H9 (cell line): ENCODE measurements at regions not wholly inside any gene's neighbourhood (a gene's known extent, or its start where the extent isn't known, plus 50 kb on each side); places are given as distances from the start of the nearest gene placed in this dataset.

Experiments
- DNase-seq: peaks from one replicate; pipeline ENCODE4 v3.0.0-alpha.2; 2017
- H2AFZ ChIP-seq: one replicate; pipeline ENCODE4 v1.6.1; 2013; ENCODE audit warnings: mild to moderate bottlenecking, low read length, control low read depth, moderate library complexity
- H2AK5ac ChIP-seq: 2 replicates; pipeline ENCODE4 v1.6.1; 2013; ENCODE audit warnings: low read length, control low read depth, mixed read lengths; ENCODE audit not compliant: insufficient read length
- H2BK120ac ChIP-seq: one replicate; pipeline ENCODE4 v1.6.1; 2013; ENCODE audit warnings: low read depth, mild to moderate bottlenecking, low read length, control low read depth, inconsistent platforms; ENCODE audit not compliant: poor library complexity, severe bottlenecking
- H2BK12ac ChIP-seq: 2 replicates; pipeline ENCODE4 v1.6.1; 2013; ENCODE audit warnings: low read length, control low read depth, mixed read lengths, low read depth; ENCODE audit not compliant: insufficient read length
- H2BK15ac ChIP-seq: 2 replicates; pipeline ENCODE4 v1.6.1; 2013; ENCODE audit warnings: low read depth, low read length, control low read depth
- H2BK20ac ChIP-seq: one replicate; pipeline ENCODE4 v1.6.1; 2013; ENCODE audit warnings: low read depth, mild to moderate bottlenecking, low read length, control low read depth, inconsistent platforms; ENCODE audit not compliant: poor library complexity, severe bottlenecking
- H2BK5ac ChIP-seq: 2 replicates; pipeline ENCODE4 v1.6.1; 2013; ENCODE audit warnings: low read length, control low read depth, mixed read lengths; ENCODE audit not compliant: insufficient read length
- H3K14ac ChIP-seq: 2 replicates; pipeline ENCODE4 v1.6.1; 2013; ENCODE audit warnings: low read length, control low read depth; ENCODE audit not compliant: insufficient read depth
- H3K18ac ChIP-seq: 2 replicates; pipeline ENCODE4 v1.6.1; 2013; ENCODE audit warnings: low read depth, mild to moderate bottlenecking, mixed read lengths, low read length, control low read depth; ENCODE audit not compliant: insufficient read length
- H3K23ac ChIP-seq: 2 replicates; pipeline ENCODE4 v1.6.1; 2013; ENCODE audit warnings: low read length, control low read depth, mixed read lengths, low read depth; ENCODE audit not compliant: insufficient read length
- H3K23me2 ChIP-seq: 2 replicates; pipeline ENCODE4 v1.6.1; 2013; ENCODE audit warnings: low read depth, mild to moderate bottlenecking, mixed read lengths, low read length, control low read depth; ENCODE audit not compliant: insufficient read length, poor library complexity, severe bottlenecking
- H3K27ac ChIP-seq: 2 replicates; pipeline ENCODE4 v1.5.1; 2013; ENCODE audit warnings: low read length, control low read depth, mixed read lengths, low read depth; ENCODE audit not compliant: insufficient read length
- H3K27me3 ChIP-seq: 2 replicates; pipeline ENCODE4 v1.6.1; 2013; ENCODE audit warnings: low read length, control low read depth, inconsistent platforms; ENCODE audit not compliant: insufficient read depth
- H3K4ac ChIP-seq: 2 replicates; pipeline ENCODE4 v1.6.1; 2013; ENCODE audit warnings: low read depth, mild to moderate bottlenecking, control low read depth, inconsistent platforms, low read length, moderate library complexity
- H3K4me1 ChIP-seq: 2 replicates; pipeline ENCODE4 v1.6.1; 2013; ENCODE audit warnings: low read length, control low read depth, inconsistent platforms; ENCODE audit not compliant: insufficient read depth
- H3K4me2 ChIP-seq: 2 replicates; pipeline ENCODE4 v1.6.1; 2013; ENCODE audit warnings: low read length, control low read depth, mixed read lengths; ENCODE audit not compliant: insufficient read length, insufficient read depth
- H3K56ac ChIP-seq: 2 replicates; pipeline ENCODE4 v1.6.1; 2013; ENCODE audit warnings: low read depth, mild to moderate bottlenecking, mixed read lengths, low read length, control low read depth; ENCODE audit not compliant: insufficient read length
- H3K79me1 ChIP-seq: 2 replicates; pipeline ENCODE4 v1.6.1; 2013; ENCODE audit warnings: low read depth, mild to moderate bottlenecking, moderate library complexity, low read length, control low read depth, inconsistent platforms; ENCODE audit not compliant: insufficient read depth, poor library complexity, severe bottlenecking
- H3K79me2 ChIP-seq: 2 replicates; pipeline ENCODE4 v1.6.1; 2013; ENCODE audit warnings: low read length, control low read depth, inconsistent platforms; ENCODE audit not compliant: insufficient read depth
- H3K9ac ChIP-seq: 2 replicates; pipeline ENCODE4 v1.6.1; 2013; ENCODE audit warnings: low read length, control low read depth, mixed read lengths; ENCODE audit not compliant: insufficient read length; ENCODE audit errors: extremely low read depth
- H3K9me3 ChIP-seq: one replicate; pipeline ENCODE4 v1.6.1; 2013; ENCODE audit warnings: low read depth, low read length, inconsistent platforms; ENCODE audit not compliant: control insufficient read depth
- H3T11ph ChIP-seq: one replicate; pipeline ENCODE4 v1.6.1; 2013; ENCODE audit warnings: mild to moderate bottlenecking, low read length, control low read depth, inconsistent platforms
- H4K20me1 ChIP-seq: one replicate; pipeline ENCODE4 v1.6.1; 2013; ENCODE audit not compliant: control insufficient read depth, insufficient read length, insufficient read depth
- H4K5ac ChIP-seq: 2 replicates; pipeline ENCODE4 v1.6.1; 2013; ENCODE audit warnings: low read depth, mild to moderate bottlenecking, mixed read lengths, low read length, control low read depth; ENCODE audit not compliant: insufficient read length
- H4K8ac ChIP-seq: replicated peaks from 2 replicates; pipeline ENCODE4 v1.6.1; 2013; ENCODE audit warnings: low read length, control low read depth, mixed read lengths, low read depth; ENCODE audit not compliant: insufficient read length
- H4K91ac ChIP-seq: 2 replicates; pipeline ENCODE4 v1.6.1; 2013; ENCODE audit warnings: low read depth, mild to moderate bottlenecking, moderate library complexity, mixed read lengths, low read length, control low read depth; ENCODE audit not compliant: insufficient read length
- H3K27ac Mint-ChIP-seq, 3 experiments: 2 replicates in 2 of 3; 3 replicates in 1 of 3; pipeline ENCODE4 v1.8.0; 2020 to 2021; ENCODE audit warnings: mixed read lengths in 3 of 3, mild to moderate bottlenecking in 1 of 3, moderate library complexity in 1 of 3
- H3K27me3 Mint-ChIP-seq: 2 replicates; pipeline ENCODE4 v1.8.0; 2021; ENCODE audit warnings: low read depth, mild to moderate bottlenecking, moderate library complexity, mixed read lengths
- H3K36me3 Mint-ChIP-seq, 3 experiments: 2 replicates in 2 of 3; 3 replicates in 1 of 3; pipeline ENCODE4 v1.8.0; 2020 to 2021; ENCODE audit warnings: low read depth in 3 of 3, mixed read lengths in 3 of 3; ENCODE audit not compliant: insufficient read depth in 1 of 3
- H3K4me1 Mint-ChIP-seq, 2 experiments: 2 replicates each; pipeline ENCODE4 v1.8.0; 2020; ENCODE audit warnings: mixed read lengths in 2 of 2
- H3K4me3 Mint-ChIP-seq, 2 experiments: 2 replicates in 1 of 2; 3 replicates in 1 of 2; pipeline ENCODE4 v1.8.0; 2020 to 2021; ENCODE audit warnings: mild to moderate bottlenecking in 2 of 2, mixed read lengths in 2 of 2, moderate library complexity in 1 of 2
- H3K9me3 Mint-ChIP-seq, 2 experiments: 2 replicates in 1 of 2; 3 replicates in 1 of 2; pipeline ENCODE4 v1.8.0; 2020; ENCODE audit warnings: mild to moderate bottlenecking in 2 of 2, mixed read lengths in 2 of 2, moderate library complexity in 1 of 2
- WGBS: extraction: QIAGEN DNeasy Blood & Tissue Kit; methylation state at CpG from one replicate; pipeline ENCODE4 v1.1.7; 2013; ENCODE audit warnings: missing lambda C conversion rate, low lambda C conversion rate, mixed read lengths; ENCODE audit not compliant: insufficient read length; ENCODE audit errors: extremely low coverage; 5-methylcytosine and 5-hydroxymethylcytosine counted together
- TF ChIP-seq, protein P1 (sequence below): fragments of 200-600 bp; sonication (generic); conservative IDR thresholded peaks from 3 replicates; pipeline ENCODE4 v1.8.0; 2021; ENCODE audit warnings: antibody characterized with exemption, mild to moderate bottlenecking

DNA sequence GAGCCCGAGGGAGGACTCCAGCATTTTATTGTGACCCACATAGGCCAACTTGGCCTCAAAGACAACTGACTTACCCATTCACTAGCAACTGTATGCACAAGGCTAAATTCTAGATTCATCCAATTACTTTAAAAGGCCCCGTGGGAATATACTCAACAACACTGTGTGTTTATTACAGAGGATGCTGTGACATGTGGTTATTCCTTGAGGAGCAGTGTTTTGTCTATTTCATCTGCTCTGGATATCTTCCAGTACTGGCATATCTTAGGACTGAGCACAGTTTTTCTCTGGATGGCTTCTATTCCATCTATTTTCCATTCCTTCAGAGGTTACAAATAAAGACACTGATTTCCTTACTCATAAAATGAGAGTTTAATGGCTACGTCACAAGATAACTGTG is 87.2 kb upstream of the KRAS start:
- Histone ChIP-seq H2BK120ac (no peak overlapping the region), H2BK5ac (no peak overlapping the region), H4K20me1 (no peaks in the 10 kb centered on the region), H3K9me3 (no peaks in the 10 kb centered on the region), H3K27ac (no peak overlapping the region), H3K4me2 (no peak overlapping the region), H3K23ac (no peak overlapping the region), H3K9ac (no peak overlapping the region), H3K4me1 (no peaks in the 10 kb centered on the region), H3K79me1 (no peaks in the 10 kb centered on the region), H3K23me2 (no peaks in the 10 kb centered on the region), H2BK12ac (no peak overlapping the region), H3K27me3 (no peaks in the 10 kb centered on the region), H3K18ac (no peak overlapping the region), H2BK20ac (no peak overlapping the region), H4K5ac (no peak overlapping the region), H3K79me2 (no peaks in the 10 kb centered on the region), H3K14ac (no peak overlapping the region), H2AFZ (no peak overlapping the region), H2AK5ac (no peak overlapping the region), H3K56ac (no peak overlapping the region), H4K91ac (no peak overlapping the region), H3K4ac (no peak overlapping the region), H4K8ac (no peak overlapping the region), H3T11ph (no peak overlapping the region), H2BK15ac (no peak overlapping the region)
- TF ChIP-seq, protein P1, sequence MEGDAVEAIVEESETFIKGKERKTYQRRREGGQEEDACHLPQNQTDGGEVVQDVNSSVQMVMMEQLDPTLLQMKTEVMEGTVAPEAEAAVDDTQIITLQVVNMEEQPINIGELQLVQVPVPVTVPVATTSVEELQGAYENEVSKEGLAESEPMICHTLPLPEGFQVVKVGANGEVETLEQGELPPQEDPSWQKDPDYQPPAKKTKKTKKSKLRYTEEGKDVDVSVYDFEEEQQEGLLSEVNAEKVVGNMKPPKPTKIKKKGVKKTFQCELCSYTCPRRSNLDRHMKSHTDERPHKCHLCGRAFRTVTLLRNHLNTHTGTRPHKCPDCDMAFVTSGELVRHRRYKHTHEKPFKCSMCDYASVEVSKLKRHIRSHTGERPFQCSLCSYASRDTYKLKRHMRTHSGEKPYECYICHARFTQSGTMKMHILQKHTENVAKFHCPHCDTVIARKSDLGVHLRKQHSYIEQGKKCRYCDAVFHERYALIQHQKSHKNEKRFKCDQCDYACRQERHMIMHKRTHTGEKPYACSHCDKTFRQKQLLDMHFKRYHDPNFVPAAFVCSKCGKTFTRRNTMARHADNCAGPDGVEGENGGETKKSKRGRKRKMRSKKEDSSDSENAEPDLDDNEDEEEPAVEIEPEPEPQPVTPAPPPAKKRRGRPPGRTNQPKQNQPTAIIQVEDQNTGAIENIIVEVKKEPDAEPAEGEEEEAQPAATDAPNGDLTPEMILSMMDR, result no peak
- Mint-ChIP-seq H3K36me3 (peaks cover 12 to 15% (median 14%) of the 10 kb centered on the region in 3 experiments), H3K27me3 (no peaks in the 10 kb centered on the region; the same call in 1 of the 2 replicates), H3K4me3 (no peak overlapping the region), H3K4me1 (peaks cover 0 to 8% of the 10 kb centered on the region in 2 experiments; a peak in 1 of 4 replicates), H3K27ac (no peak overlapping the region), H3K9me3 (peaks cover 14 to 18% of the 10 kb centered on the region in 2 experiments)
- no peak for DNase-seq
- no CpG with 5 or more reads among the region's 3 CpGs for WGBS
